MCF 10A (cell line): ENCODE measurements at regions not wholly inside any gene's neighbourhood (a gene's known extent, or its start where the extent isn't known, plus 50 kb on each side); places are given as distances from the start of the nearest gene placed in this dataset.
A peak's percentile ranks its signal among the peaks of the same experiment; 100 is the strongest.

ENCODE experiments used
- BruUV-seq: library from RNA; stranded (reverse); fragments of 400-500 nt; replicated peaks from 2 replicates; lab custom pipeline; 2021; lab: Mats Ljungman, UMichigan
- CTCF ChIA-PET: fragments of 300-600 bp; sonication (Branson Sonifier 250); formaldehyde crosslinking; extraction: SDS; loops from one replicate; lab custom pipeline; 2021; ENCODE audit warnings: antibody characterized with exemption, inconsistent platforms; lab: Yijun Ruan, JAX
- POLR2A ChIA-PET: fragments of 300-600, 350-650 bp; sonication (Branson Sonifier 250); formaldehyde crosslinking; extraction: SDS; loops from one replicate; lab custom pipeline; 2020; ENCODE audit warnings: antibody characterized with exemption, inconsistent platforms; lab: Yijun Ruan, JAX
- DNase-seq: peaks from one replicate; pipeline ENCODE4 v3.0.0-alpha.2; 2018; ENCODE audit not compliant: unreplicated experiment
- H3K27ac Mint-ChIP-seq: one replicate; pipeline ENCODE4 v1.8.0; 2022; ENCODE audit warnings: mild to moderate bottlenecking, low read depth, mixed read lengths; ENCODE audit not compliant: unreplicated experiment
- H3K27me3 Mint-ChIP-seq: one replicate; pipeline ENCODE4 v1.8.0; 2022; ENCODE audit warnings: mixed read lengths; ENCODE audit not compliant: insufficient read depth, unreplicated experiment
- H3K36me3 Mint-ChIP-seq: one replicate; pipeline ENCODE4 v1.8.0; 2022; ENCODE audit warnings: mild to moderate bottlenecking, moderate library complexity, mixed read lengths; ENCODE audit not compliant: insufficient read depth, unreplicated experiment
- H3K4me1 Mint-ChIP-seq: one replicate; pipeline ENCODE4 v1.8.0; 2022; ENCODE audit warnings: mixed read lengths; ENCODE audit not compliant: insufficient read depth, unreplicated experiment
- H3K4me3 Mint-ChIP-seq: one replicate; pipeline ENCODE4 v1.8.0; 2022; ENCODE audit warnings: mild to moderate bottlenecking, moderate library complexity, mixed read lengths; ENCODE audit not compliant: unreplicated experiment
- H3K9me3 Mint-ChIP-seq: one replicate; pipeline ENCODE4 v1.8.0; 2022; ENCODE audit warnings: mixed read lengths; ENCODE audit not compliant: unreplicated experiment
- CTCF ChIP-seq: fragments of 200-600 bp; IDR thresholded peaks from one replicate; pipeline ENCODE4 v1.8.0; 2022; ENCODE audit warnings: antibody characterized with exemption, mild to moderate bottlenecking; ENCODE audit not compliant: unreplicated experiment
- intact Hi-C: fragments of 100-400 bp; cut with micrococcal nuclease; formaldehyde crosslinking; loops from 2 replicates; pipeline ENCODE4 v1.14.1; 2022

- Mint-ChIP-seq H3K27me3 (no peaks in the 10 kb centered on the region), H3K36me3 (no peaks in the 10 kb centered on the region), H3K4me1 (peaks cover 5% of the 10 kb centered on the region), H3K4me3 (no peak overlapping the region), H3K27ac (no peak overlapping the region), H3K9me3 (no peaks in the 10 kb centered on the region)
- TF ChIP-seq CTCF = no peak
- ChIA-PET POLR2A (interaction anchor here (1.4 kb wide), 1 partner anchor 11 kb away, joined by 4 read pairs; no protein-coding TSS in a partner anchor), CTCF (interaction anchor here (0.6 to 1.6 kb wide), 4 partner anchors 12 to 39 kb away, joined by 3 to 4 read pairs (median 3); no protein-coding TSS in a partner anchor)
- DNase-seq = no peak
- intact Hi-C loops = no loop called here
- BruUV-seq = no TSS peak
Observed at GRCh38 chr18:56112984-56113383, 525.0 kb upstream of the TCF4 start.

GRCh38 chr18:56112013-56112749 lies 524.2 kb upstream of the TCF4 start:
- Mint-ChIP-seq H3K4me1 (peaks cover 5% of the 10 kb centered on the region), H3K27ac (no peak overlapping the region), H3K9me3 (no peaks in the 10 kb centered on the region), H3K4me3 (no peak overlapping the region), H3K36me3 (no peaks in the 10 kb centered on the region), H3K27me3 (no peaks in the 10 kb centered on the region)
- DNase-seq = peak; percentile 35
- ChIA-PET CTCF (interaction anchor here (0.6 to 1.6 kb wide), 4 partner anchors 11 to 1962 kb away, joined by 3 to 4 read pairs (median 3); no protein-coding TSS in a partner anchor), POLR2A (interaction anchor here (1.4 kb wide), 1 partner anchor 12 kb away, joined by 4 read pairs; no protein-coding TSS in a partner anchor)
- intact Hi-C loops = no loop called here
- no TSS peak for BruUV-seq
- TF ChIP-seq CTCF = no peak

GRCh38 chr18:56109757-56110156 lies 521.8 kb upstream of the TCF4 start:
- ChIA-PET POLR2A (no interaction called here), CTCF (no interaction called here)
- Mint-ChIP-seq H3K4me1 (no peaks in the 10 kb centered on the region), H3K27me3 (no peaks in the 10 kb centered on the region), H3K4me3 (no peak overlapping the region), H3K27ac (no peak overlapping the region), H3K36me3 (no peaks in the 10 kb centered on the region), H3K9me3 (no peaks in the 10 kb centered on the region)
- BruUV-seq = no TSS peak
- no peak for DNase-seq
- TF ChIP-seq CTCF = no peak
- intact Hi-C loops = no loop called here

- Mint-ChIP-seq H3K27ac (no peak overlapping the region), H3K9me3 (peaks cover 10% of the 10 kb centered on the region), H3K36me3 (no peaks in the 10 kb centered on the region), H3K27me3 (no peaks in the 10 kb centered on the region), H3K4me3 (no peak overlapping the region), H3K4me1 (no peaks in the 10 kb centered on the region)
- CTCF ChIA-PET = interaction anchor here (0.6 to 0.7 kb wide), 2 partner anchors 40 to 1453 kb away, joined by 3 read pairs; no protein-coding TSS in a partner anchor
- intact Hi-C loops = no loop called here
- no peak for TF ChIP-seq CTCF
- POLR2A ChIA-PET = interaction anchor here (0.8 kb wide), 1 partner anchor 8 kb away, joined by 3 read pairs; no protein-coding TSS in a partner anchor
- no peak for DNase-seq
- BruUV-seq = no TSS peak
Observed at GRCh38 chr18:56108478-56109367, 520.7 kb upstream of the TCF4 start.
